Activated naive CD4-positive, alpha-beta T cell (primary cell): ENCODE measurements at regions not wholly inside any gene's neighbourhood (a gene's known extent, or its start where the extent isn't known, plus 50 kb on each side); places are given as distances from the start of the nearest gene placed in this dataset.
"Not testable (repeated sequence)": the region's sequence is repeated elsewhere in the genome, so short reads cannot be mapped to it uniquely, and the experiment has no call there.

Source experiments
- DNase-seq, 4 experiments: peaks; one replicate each; lab custom pipeline; 2025; lab: John Stamatoyannopoulos, UW

- no peak for DNase-seq
Observed at GRCh38 chr6:87763276-87763675, 61.2 kb upstream of the AKIRIN2 start.

GRCh38 chr6:87762116-87762515 is 60.1 kb upstream of the AKIRIN2 start:
- DNase-seq = no peak

GRCh38 chr6:87757792-87758191 is 55.8 kb upstream of the AKIRIN2 start:
- DNase-seq = no peak

- DNase-seq = no peak
Observed at GRCh38 chr6:87756858-87757257, 54.8 kb upstream of the AKIRIN2 start.

- DNase-seq = no peak
Observed at GRCh38 chr6:87755708-87756671, 54.0 kb upstream of the AKIRIN2 start.

- no peak for DNase-seq
Observed at GRCh38 chr6:87754828-87755227, 52.8 kb upstream of the AKIRIN2 start.

- DNase-seq = no peak
Observed at GRCh38 chr6:87753131-87753685, 51.2 kb upstream of the AKIRIN2 start.

- DNase-seq = not testable (repeated sequence)
Observed at GRCh38 chr6:87752503-87752902, 50.5 kb upstream of the AKIRIN2 start.
